ENCODE measurements at regions not wholly inside any gene's neighbourhood (a gene's known extent, or its start where the extent isn't known, plus 50 kb on each side); places are given as distances from the start of the nearest gene placed in this dataset.

DNA sequence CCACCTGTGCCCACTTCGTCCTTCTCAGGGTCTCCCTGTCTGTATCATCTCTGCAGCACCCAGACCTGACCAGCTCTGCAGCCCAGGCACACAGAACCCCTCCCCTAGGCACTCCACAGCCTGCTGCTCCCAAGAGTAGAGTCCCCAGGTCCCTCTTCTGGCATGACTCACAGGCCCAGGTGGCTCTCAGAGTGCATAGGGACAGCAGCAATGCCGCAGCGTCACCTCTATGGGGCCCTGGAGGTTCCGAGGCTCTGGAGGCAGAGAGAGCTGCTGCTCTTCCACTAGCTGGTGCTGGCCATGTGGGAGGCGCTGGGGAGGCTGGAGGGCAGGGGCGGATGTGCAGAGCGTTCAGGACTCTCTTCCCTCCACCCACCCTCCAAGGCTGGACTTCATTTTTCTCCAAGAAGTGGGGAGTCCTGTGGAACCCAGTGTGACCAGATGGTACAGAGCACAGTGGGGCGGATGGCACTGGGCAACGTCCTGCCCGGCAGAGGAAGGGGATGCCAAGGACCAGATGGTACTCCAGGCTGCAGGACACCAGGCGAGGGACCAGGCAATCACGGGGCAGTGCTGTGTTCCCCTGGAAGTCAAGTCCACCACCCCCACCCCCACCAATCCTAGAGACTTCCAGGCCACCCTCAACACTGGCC, 151.7 kb downstream of the RBFOX3 start:
- no peaks in the 10 kb centered on the region for H4K20me1 ChIP-seq (ENCODE audit: low read length)
- H3K4me1 ChIP-seq (ENCODE audit: insufficient read depth, low read length), result no peaks in the 10 kb centered on the region
- H3K9me3 ChIP-seq (ENCODE audit: low read length), result no peaks in the 10 kb centered on the region
- no peak overlapping the region for H3K4me2 ChIP-seq (ENCODE audit: low read length)
- CTCF ChIA-PET, result no interaction called here
- no peaks in the 10 kb centered on the region for H3K36me3 ChIP-seq (ENCODE audit: low read depth, low read length)
- no peaks in the 10 kb centered on the region for H3K9me2 ChIP-seq (replicated peaks; ENCODE audit: low read length)
- no TSS peak for BruUV-seq (replicated peaks)
- no peak for TF ChIP-seq EZH2phosphoT487 (IDR thresholded peaks at IDR 0.05; ENCODE audit: borderline replicate concordance, low read length)
- TF ChIP-seq EZH2 (IDR thresholded peaks at IDR 0.05; ENCODE audit: low read length, unreplicated experiment), result no peak
- TF ChIP-seq, protein P1, sequence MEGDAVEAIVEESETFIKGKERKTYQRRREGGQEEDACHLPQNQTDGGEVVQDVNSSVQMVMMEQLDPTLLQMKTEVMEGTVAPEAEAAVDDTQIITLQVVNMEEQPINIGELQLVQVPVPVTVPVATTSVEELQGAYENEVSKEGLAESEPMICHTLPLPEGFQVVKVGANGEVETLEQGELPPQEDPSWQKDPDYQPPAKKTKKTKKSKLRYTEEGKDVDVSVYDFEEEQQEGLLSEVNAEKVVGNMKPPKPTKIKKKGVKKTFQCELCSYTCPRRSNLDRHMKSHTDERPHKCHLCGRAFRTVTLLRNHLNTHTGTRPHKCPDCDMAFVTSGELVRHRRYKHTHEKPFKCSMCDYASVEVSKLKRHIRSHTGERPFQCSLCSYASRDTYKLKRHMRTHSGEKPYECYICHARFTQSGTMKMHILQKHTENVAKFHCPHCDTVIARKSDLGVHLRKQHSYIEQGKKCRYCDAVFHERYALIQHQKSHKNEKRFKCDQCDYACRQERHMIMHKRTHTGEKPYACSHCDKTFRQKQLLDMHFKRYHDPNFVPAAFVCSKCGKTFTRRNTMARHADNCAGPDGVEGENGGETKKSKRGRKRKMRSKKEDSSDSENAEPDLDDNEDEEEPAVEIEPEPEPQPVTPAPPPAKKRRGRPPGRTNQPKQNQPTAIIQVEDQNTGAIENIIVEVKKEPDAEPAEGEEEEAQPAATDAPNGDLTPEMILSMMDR (conservative IDR thresholded peaks at IDR 0.05; ENCODE audit: low read depth, low read length), result no peak
- intact Hi-C loops (cut with micrococcal nuclease), result no loop called here
- H3K27ac ChIP-seq (ENCODE audit: low read length), result no peak overlapping the region
- DNase-seq (no peak), ATAC-seq (no peak)
- POLR2A ChIA-PET (ENCODE audit: unreplicated experiment), result no interaction called here
- H2AFZ ChIP-seq (ENCODE audit: low read length), result no peak overlapping the region
- H3K27me3 ChIP-seq (ENCODE audit: low read length), result peaks cover 39% of the 10 kb centered on the region
- H3K9ac ChIP-seq (ENCODE audit: low read length), result no peak overlapping the region
- no peak overlapping the region for H3K4me3 ChIP-seq (ENCODE audit: low read length)
- no peaks in the 10 kb centered on the region for H3K79me2 ChIP-seq (ENCODE audit: low read length)
- no peaks in the 10 kb centered on the region for H3F3A ChIP-seq (ENCODE audit: low read length, unreplicated experiment)

DNA sequence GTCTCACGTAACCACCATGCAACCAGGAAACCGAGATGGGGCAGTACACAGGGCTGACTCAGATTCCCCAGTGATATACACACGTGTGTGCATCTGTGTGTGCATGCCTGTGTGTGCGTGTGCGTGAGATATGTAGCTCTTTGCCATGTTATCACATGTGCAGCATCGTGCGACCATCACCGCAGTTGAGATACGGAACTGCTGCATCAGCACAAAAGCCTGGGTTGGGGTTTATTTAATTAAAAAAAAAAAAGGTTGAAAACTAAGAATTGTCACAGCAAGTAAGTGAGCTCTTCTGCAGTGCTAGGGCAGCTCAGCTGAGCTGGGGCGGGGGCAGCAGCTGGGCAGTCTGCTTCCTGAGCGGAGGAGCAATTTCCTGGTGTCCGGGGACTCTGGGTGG, 152.5 kb downstream of the RBFOX3 start:
- intact Hi-C loops (cut with micrococcal nuclease), result no loop called here
- ChIA-PET CTCF (no interaction called here), POLR2A (ENCODE audit: unreplicated experiment) (no interaction called here)
- H4K20me1 ChIP-seq (ENCODE audit: low read length), result no peaks in the 10 kb centered on the region
- ATAC-seq (no peak), DNase-seq (no peak)
- no peaks in the 10 kb centered on the region for H3K4me1 ChIP-seq (ENCODE audit: insufficient read depth, low read length)
- H3K27ac ChIP-seq (ENCODE audit: low read length), result no peak overlapping the region
- H3K9me2 ChIP-seq (replicated peaks; ENCODE audit: low read length), result no peaks in the 10 kb centered on the region
- H3K36me3 ChIP-seq (ENCODE audit: low read depth, low read length), result no peaks in the 10 kb centered on the region
- H3K4me3 ChIP-seq (ENCODE audit: low read length), result no peak overlapping the region
- peaks cover 40% of the 10 kb centered on the region for H3K27me3 ChIP-seq (ENCODE audit: low read length)
- BruUV-seq (replicated peaks), result no TSS peak
- H3F3A ChIP-seq (ENCODE audit: low read length, unreplicated experiment), result no peaks in the 10 kb centered on the region
- no peaks in the 10 kb centered on the region for H3K9me3 ChIP-seq (ENCODE audit: low read length)
- no peak overlapping the region for H3K9ac ChIP-seq (ENCODE audit: low read length)
- TF ChIP-seq, protein P1 (conservative IDR thresholded peaks at IDR 0.05; ENCODE audit: low read depth, low read length), result no peak
- no peak for TF ChIP-seq EZH2phosphoT487 (IDR thresholded peaks at IDR 0.05; ENCODE audit: borderline replicate concordance, low read length)
- TF ChIP-seq EZH2 (IDR thresholded peaks at IDR 0.05; ENCODE audit: low read length, unreplicated experiment), result no peak
- H3K4me2 ChIP-seq (ENCODE audit: low read length), result no peak overlapping the region
- H2AFZ ChIP-seq (ENCODE audit: low read length), result no peak overlapping the region
- no peaks in the 10 kb centered on the region for H3K79me2 ChIP-seq (ENCODE audit: low read length)

DNA sequence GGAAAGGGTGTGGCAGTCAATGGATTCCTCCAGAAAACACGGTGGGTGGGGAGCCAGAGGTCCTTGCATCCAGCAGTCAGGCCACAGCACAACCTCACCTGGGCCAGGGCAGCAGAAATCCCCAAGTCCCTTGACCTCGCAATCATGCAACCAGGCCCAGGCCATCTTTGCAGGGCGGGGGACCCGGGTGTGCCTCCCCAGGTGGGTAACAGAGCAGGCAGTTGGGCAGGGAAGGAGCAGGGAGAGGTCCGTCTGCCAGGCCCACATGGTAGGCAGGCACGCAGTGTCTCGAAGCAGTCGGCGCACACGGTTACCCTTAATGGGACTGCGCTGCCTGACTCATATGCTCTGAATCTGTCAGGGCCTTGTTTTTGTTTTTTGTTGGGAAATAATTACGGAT, 153.0 kb downstream of the RBFOX3 start:
- Histone ChIP-seq H3K9me3 (ENCODE audit: low read length) (no peaks in the 10 kb centered on the region), H2AFZ (ENCODE audit: low read length) (no peak overlapping the region), H3K4me1 (ENCODE audit: insufficient read depth, low read length) (no peaks in the 10 kb centered on the region), H3F3A (ENCODE audit: low read length, unreplicated experiment) (no peaks in the 10 kb centered on the region), H3K27ac (ENCODE audit: low read length) (no peak overlapping the region), H3K9me2 (replicated peaks; ENCODE audit: low read length) (no peaks in the 10 kb centered on the region), H4K20me1 (ENCODE audit: low read length) (no peaks in the 10 kb centered on the region), H3K36me3 (ENCODE audit: low read depth, low read length) (no peaks in the 10 kb centered on the region), H3K9ac (ENCODE audit: low read length) (no peak overlapping the region), H3K4me2 (ENCODE audit: low read length) (no peak overlapping the region), H3K4me3 (ENCODE audit: low read length) (no peak overlapping the region), H3K79me2 (ENCODE audit: low read length) (no peaks in the 10 kb centered on the region), H3K27me3 (ENCODE audit: low read length) (peaks cover 44% of the 10 kb centered on the region)
- TF ChIP-seq EZH2phosphoT487 (IDR thresholded peaks at IDR 0.05; ENCODE audit: borderline replicate concordance, low read length) (no peak), EZH2 (IDR thresholded peaks at IDR 0.05; ENCODE audit: low read length, unreplicated experiment) (no peak)
- TF ChIP-seq, protein P1 (conservative IDR thresholded peaks at IDR 0.05; ENCODE audit: low read depth, low read length), result no peak
- intact Hi-C loops (cut with micrococcal nuclease), result no loop called here
- ChIA-PET CTCF (no interaction called here), POLR2A (ENCODE audit: unreplicated experiment) (no interaction called here)
- BruUV-seq (replicated peaks), result no TSS peak
- no peak for ATAC-seq
- no peak for DNase-seq
